Activated T-helper 2 cell treated with anti-CD3 and anti-CD28 coated beads, Interferon-gamma antibody, Interleukin-2, Interleukin-4, amounts not matched to agents 10 μg/mL and 5 μg/mL and 100 μg/mL, durations not matched to agents 14 hours and 24 hours and 36 hours (primary cell): ENCODE measurements at regions not wholly inside any gene's neighbourhood (a gene's known extent, or its start where the extent isn't known, plus 50 kb on each side); places are given as distances from the start of the nearest gene placed in this dataset.
"Not testable (repeated sequence)": the region's sequence is repeated elsewhere in the genome, so short reads cannot be mapped to it uniquely, and the experiment has no call there.

Experiments used
- DNase-seq: peaks from one replicate; pipeline ENCODE4 v3.0.0; 2021; ENCODE audit warnings: low spot score
- H3K27ac Mint-ChIP-seq: one replicate; pipeline ENCODE4 v1.8.0; 2021; ENCODE audit warnings: mixed read lengths
- H3K27me3 Mint-ChIP-seq: one replicate; pipeline ENCODE4 v1.8.0; 2021; ENCODE audit warnings: low read depth, mixed read lengths
- H3K36me3 Mint-ChIP-seq: one replicate; pipeline ENCODE4 v1.8.0; 2021; ENCODE audit warnings: low read depth, mixed read lengths
- H3K4me1 Mint-ChIP-seq: one replicate; pipeline ENCODE4 v1.8.0; 2021; ENCODE audit warnings: low read depth, mixed read lengths
- H3K4me3 Mint-ChIP-seq: one replicate; pipeline ENCODE4 v1.8.0; 2021; ENCODE audit warnings: low read depth, mild to moderate bottlenecking, moderate library complexity, mixed read lengths
- H3K9me3 Mint-ChIP-seq: one replicate; pipeline ENCODE4 v1.8.0; 2021; ENCODE audit warnings: mixed read lengths
- intact Hi-C: fragments of 100-400 bp; cut with micrococcal nuclease; formaldehyde crosslinking; loops from one replicate; pipeline ENCODE4 v1.15.1; 2023

DNA sequence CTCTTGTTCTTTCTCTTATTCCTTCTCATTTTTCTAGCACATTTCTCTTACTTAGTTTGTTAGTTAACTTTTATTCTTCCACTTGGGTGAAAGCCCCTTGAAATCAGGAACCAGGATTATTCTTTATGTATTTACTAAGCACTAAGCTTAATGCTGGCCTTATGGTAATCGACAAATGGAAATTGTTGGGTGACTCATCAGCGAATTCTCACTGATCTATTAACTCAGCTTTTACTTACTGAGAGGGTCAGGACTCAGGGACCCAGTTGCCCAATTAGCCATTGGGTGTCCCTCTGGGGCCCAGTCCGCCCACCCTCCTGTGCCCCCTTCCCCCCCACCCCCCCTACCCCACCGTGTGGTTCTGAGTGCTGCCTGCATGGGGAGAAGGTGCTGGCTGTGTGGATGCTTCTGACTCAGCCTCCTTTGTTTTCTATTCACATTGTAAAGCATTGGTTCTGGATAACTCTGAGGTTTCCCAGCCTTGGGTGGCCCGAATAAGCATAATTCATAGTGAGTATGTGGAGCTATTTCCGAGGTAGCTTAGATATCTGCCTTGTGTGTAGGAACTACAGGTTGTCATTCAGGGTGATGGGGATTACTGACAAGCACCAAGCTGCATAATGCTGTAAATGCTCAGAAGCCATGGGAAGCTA is 240.9 kb downstream of the FGF9 start:
- intact Hi-C loops = no loop called here
- no peaks in the 10 kb centered on the region for H3K4me1 Mint-ChIP-seq
- no peaks in the 10 kb centered on the region for H3K27me3 Mint-ChIP-seq
- no peaks in the 10 kb centered on the region for H3K9me3 Mint-ChIP-seq
- H3K4me3 Mint-ChIP-seq = no peak overlapping the region
- DNase-seq = no peak
- no peaks in the 10 kb centered on the region for H3K36me3 Mint-ChIP-seq
- no peak overlapping the region for H3K27ac Mint-ChIP-seq

- no peaks in the 10 kb centered on the region for H3K9me3 Mint-ChIP-seq
- H3K36me3 Mint-ChIP-seq = no peaks in the 10 kb centered on the region
- DNase-seq = no peak
- no peak overlapping the region for H3K4me3 Mint-ChIP-seq
- no peak overlapping the region for H3K27ac Mint-ChIP-seq
- H3K4me1 Mint-ChIP-seq = no peaks in the 10 kb centered on the region
- intact Hi-C loops = no loop called here
- no peaks in the 10 kb centered on the region for H3K27me3 Mint-ChIP-seq
Observed at GRCh38 chr13:21913010-21913409, 242.1 kb downstream of the FGF9 start.

- Mint-ChIP-seq H3K4me1 (no peaks in the 10 kb centered on the region), H3K27ac (no peak overlapping the region), H3K27me3 (no peaks in the 10 kb centered on the region), H3K9me3 (no peaks in the 10 kb centered on the region), H3K36me3 (no peaks in the 10 kb centered on the region), H3K4me3 (no peak overlapping the region)
- intact Hi-C loops = no loop called here
- no peak for DNase-seq
Observed at GRCh38 chr13:21917086-21918015, 246.5 kb downstream of the FGF9 start.

DNA sequence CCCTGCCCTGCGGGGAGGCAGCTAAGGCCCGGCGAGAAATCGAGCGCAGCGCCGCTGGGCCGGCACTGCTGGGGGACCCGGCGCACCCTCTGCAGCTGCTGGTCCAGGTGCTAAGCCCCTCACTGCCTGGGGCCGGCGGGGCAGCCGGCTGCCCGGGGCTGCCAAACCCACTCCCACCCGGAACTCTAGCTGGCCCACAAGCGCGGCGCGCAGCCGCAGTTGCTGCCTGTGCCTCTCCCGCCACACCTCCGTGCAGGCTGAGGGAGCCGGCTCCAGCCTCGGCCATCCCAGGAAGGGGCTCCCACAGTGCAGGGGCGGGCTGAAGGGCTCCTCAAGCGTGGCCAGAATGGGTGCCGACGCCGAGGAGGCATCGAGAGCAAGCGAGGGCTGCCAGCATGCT is 249.9 kb downstream of the FGF9 start:
- H3K27ac Mint-ChIP-seq, DNase-seq, H3K4me3 Mint-ChIP-seq, H3K27me3 Mint-ChIP-seq, H3K4me1 Mint-ChIP-seq, intact Hi-C loops, H3K36me3 Mint-ChIP-seq, H3K9me3 Mint-ChIP-seq: not testable (repeated sequence)

- Mint-ChIP-seq H3K27me3 (no peaks in the 10 kb centered on the region), H3K4me1 (no peaks in the 10 kb centered on the region), H3K36me3 (no peaks in the 10 kb centered on the region), H3K9me3 (no peaks in the 10 kb centered on the region), H3K27ac (no peak overlapping the region), H3K4me3 (no peak overlapping the region)
- intact Hi-C loops = no loop called here
- DNase-seq = no peak
Observed at GRCh38 chr13:21924958-21925357, 254.1 kb downstream of the FGF9 start.

- H3K27ac Mint-ChIP-seq = no peak overlapping the region
- intact Hi-C loops = no loop called here
- no peak for DNase-seq
- no peak overlapping the region for H3K4me3 Mint-ChIP-seq
- H3K27me3 Mint-ChIP-seq = no peaks in the 10 kb centered on the region
- no peaks in the 10 kb centered on the region for H3K4me1 Mint-ChIP-seq
- no peaks in the 10 kb centered on the region for H3K9me3 Mint-ChIP-seq
- H3K36me3 Mint-ChIP-seq = no peaks in the 10 kb centered on the region
Observed at GRCh38 chr13:21925720-21926119, 254.8 kb downstream of the FGF9 start.

DNA sequence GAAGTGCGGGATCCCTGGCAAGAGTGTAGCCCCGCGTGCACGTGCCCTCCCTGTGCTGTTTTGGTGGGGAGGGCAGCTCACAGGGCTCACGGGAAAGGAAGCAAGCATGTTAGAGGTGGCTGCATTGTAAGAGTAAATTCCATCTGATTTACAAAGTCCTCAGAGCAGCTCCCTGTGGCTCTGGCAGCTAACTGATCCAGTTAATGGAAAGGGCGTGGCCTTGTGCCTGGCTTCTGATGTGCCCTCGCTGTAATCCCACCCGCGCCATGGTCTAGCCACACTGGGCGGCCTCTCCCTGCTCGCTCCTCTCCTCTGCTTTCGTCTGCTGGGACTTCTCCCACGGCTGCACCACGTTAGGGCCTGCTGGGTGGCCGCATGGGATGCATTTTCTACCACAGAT is 258.5 kb downstream of the FGF9 start:
- no peak overlapping the region for H3K27ac Mint-ChIP-seq
- DNase-seq = no peak
- H3K36me3 Mint-ChIP-seq = no peaks in the 10 kb centered on the region
- H3K4me3 Mint-ChIP-seq = no peak overlapping the region
- intact Hi-C loops = no loop called here
- H3K4me1 Mint-ChIP-seq = no peaks in the 10 kb centered on the region
- H3K27me3 Mint-ChIP-seq = no peaks in the 10 kb centered on the region
- H3K9me3 Mint-ChIP-seq = no peaks in the 10 kb centered on the region

DNA sequence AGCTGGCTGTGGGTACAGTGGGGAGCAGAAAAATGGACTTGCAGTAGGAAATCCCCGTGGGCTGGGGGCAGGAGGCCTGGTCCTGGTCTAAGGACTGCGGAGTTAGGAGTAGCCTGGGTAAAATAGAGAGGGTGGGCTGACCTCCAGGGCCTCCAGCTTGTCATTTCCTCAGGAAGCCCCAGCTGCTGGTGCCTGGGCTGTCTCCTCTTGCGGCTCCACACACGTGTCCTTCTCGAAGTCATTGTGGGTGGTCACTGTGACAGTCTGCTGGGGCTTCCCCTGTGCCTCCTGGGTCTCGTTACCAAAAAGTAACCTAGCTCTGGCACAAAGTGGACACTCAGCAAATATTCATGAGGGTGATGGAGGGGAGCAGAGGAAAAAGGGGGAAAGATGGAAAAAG is 259.7 kb downstream of the FGF9 start:
- Mint-ChIP-seq H3K4me1 (no peaks in the 10 kb centered on the region), H3K9me3 (no peaks in the 10 kb centered on the region), H3K4me3 (no peak overlapping the region), H3K27me3 (no peaks in the 10 kb centered on the region), H3K27ac (no peak overlapping the region), H3K36me3 (no peaks in the 10 kb centered on the region)
- no peak for DNase-seq
- intact Hi-C loops = no loop called here

DNA sequence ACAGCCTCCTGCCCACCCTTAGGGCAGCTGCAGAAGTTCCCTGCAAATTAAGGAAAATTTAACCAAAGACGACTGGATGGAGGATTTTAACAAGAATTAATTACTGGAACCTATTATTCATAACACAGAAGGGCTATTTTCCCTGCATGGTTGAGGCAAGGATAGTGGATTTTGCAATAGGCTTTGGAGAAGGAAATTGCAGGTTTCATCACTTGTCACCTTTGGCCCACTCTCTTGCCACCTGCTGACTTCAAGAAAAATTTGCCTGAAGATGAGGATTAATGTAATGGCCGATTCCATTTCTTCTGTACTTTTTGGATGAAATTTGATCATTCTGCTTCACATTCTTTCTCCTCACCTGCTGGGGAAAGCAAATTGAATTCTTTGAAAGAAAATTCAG is 261.7 kb downstream of the FGF9 start:
- Mint-ChIP-seq H3K9me3 (no peaks in the 10 kb centered on the region), H3K4me3 (no peak overlapping the region), H3K36me3 (no peaks in the 10 kb centered on the region), H3K27ac (no peak overlapping the region), H3K27me3 (no peaks in the 10 kb centered on the region), H3K4me1 (no peaks in the 10 kb centered on the region)
- intact Hi-C loops = no loop called here
- DNase-seq = no peak

DNA sequence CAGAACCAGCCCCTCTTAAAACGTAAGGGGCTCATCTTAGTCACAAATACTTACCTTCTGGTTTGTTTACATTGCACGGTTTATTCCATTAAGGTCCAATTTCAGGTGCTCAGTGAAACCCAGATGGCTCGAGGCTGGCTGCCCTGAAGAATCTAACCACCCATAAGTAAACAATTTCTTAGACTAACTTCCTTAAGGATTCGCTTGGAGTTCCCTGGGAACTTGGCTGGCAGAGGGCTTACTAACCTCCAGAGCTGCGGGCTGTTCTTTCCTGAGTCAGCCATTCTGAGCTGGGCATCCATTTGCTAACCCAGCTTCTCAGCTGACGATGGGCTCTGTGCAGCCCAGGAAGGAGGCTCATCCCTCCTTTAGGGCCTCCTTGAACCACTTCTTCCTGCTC is 262.1 kb downstream of the FGF9 start:
- no peak for DNase-seq
- H3K36me3 Mint-ChIP-seq = no peaks in the 10 kb centered on the region
- intact Hi-C loops = no loop called here
- no peak overlapping the region for H3K27ac Mint-ChIP-seq
- no peaks in the 10 kb centered on the region for H3K4me1 Mint-ChIP-seq
- no peaks in the 10 kb centered on the region for H3K27me3 Mint-ChIP-seq
- no peaks in the 10 kb centered on the region for H3K9me3 Mint-ChIP-seq
- H3K4me3 Mint-ChIP-seq = no peak overlapping the region

GRCh38 chr13:21934284-21934683 is 263.4 kb downstream of the FGF9 start:
- Mint-ChIP-seq H3K36me3 (no peaks in the 10 kb centered on the region), H3K4me1 (no peaks in the 10 kb centered on the region), H3K9me3 (no peaks in the 10 kb centered on the region), H3K27me3 (no peaks in the 10 kb centered on the region), H3K4me3 (no peak overlapping the region), H3K27ac (no peak overlapping the region)
- DNase-seq = no peak
- intact Hi-C loops = no loop called here

- Mint-ChIP-seq H3K36me3 (no peaks in the 10 kb centered on the region), H3K27me3 (no peaks in the 10 kb centered on the region), H3K4me3 (no peak overlapping the region), H3K27ac (no peak overlapping the region), H3K4me1 (no peaks in the 10 kb centered on the region), H3K9me3 (no peaks in the 10 kb centered on the region)
- intact Hi-C loops = no loop called here
- no peak for DNase-seq
Observed at GRCh38 chr13:21936674-21937073, 265.8 kb downstream of the FGF9 start.

DNA sequence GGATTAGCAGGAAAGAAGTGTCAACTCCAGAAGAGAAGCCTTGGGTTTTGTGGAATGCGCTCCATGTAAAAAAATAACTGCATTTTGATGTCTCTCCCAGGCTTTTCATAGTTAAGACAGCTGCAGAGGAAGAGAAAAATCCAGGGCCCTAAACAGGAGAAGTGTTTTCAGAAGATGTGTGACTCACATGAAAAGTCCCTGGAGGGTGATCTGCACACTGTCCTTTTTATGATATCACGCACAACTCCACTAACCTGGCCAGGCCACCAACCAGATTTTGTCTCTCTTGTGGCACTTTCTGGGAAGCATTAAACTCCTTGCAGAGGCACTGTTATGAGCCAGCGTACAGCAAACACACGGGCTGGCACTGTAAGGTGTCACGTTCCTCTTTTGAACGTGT is 267.3 kb downstream of the FGF9 start:
- Mint-ChIP-seq H3K4me3 (no peak overlapping the region), H3K4me1 (no peaks in the 10 kb centered on the region), H3K27me3 (no peaks in the 10 kb centered on the region), H3K36me3 (no peaks in the 10 kb centered on the region), H3K27ac (no peak overlapping the region), H3K9me3 (peaks cover 4% of the 10 kb centered on the region)
- intact Hi-C loops = no loop called here
- DNase-seq = no peak
